IPS-15b (cell line): ENCODE measurements at regions not wholly inside any gene's neighbourhood (a gene's known extent, or its start where the extent isn't known, plus 50 kb on each side); places are given as distances from the start of the nearest gene placed in this dataset.

ENCODE experiments used
- H3K27me3 ChIP-seq: one replicate; pipeline ENCODE4 v1.6.1; 2013; ENCODE audit warnings: low read length; ENCODE audit not compliant: control insufficient read depth, insufficient read depth
- H3K36me3 ChIP-seq: one replicate; pipeline ENCODE4 v1.6.1; 2013; ENCODE audit warnings: low read length; ENCODE audit not compliant: control insufficient read depth, insufficient read depth
- H3K4me1 ChIP-seq: one replicate; pipeline ENCODE4 v1.6.1; 2013; ENCODE audit warnings: mild to moderate bottlenecking, low read length; ENCODE audit not compliant: control insufficient read depth, insufficient read depth
- H3K4me3 ChIP-seq: one replicate; pipeline ENCODE4 v1.5.1; 2013; ENCODE audit warnings: low read depth, low read length
- H3K9ac ChIP-seq: one replicate; pipeline ENCODE4 v1.6.1; 2013; ENCODE audit warnings: low read depth, mild to moderate bottlenecking, low read length
- H3K9me3 ChIP-seq: one replicate; pipeline ENCODE4 v1.6.1; 2013; ENCODE audit warnings: mild to moderate bottlenecking, low read length; ENCODE audit not compliant: control insufficient read depth, insufficient read depth

GRCh38 chr4:64882311-64883086, 473.2 kb upstream of the TECRL start:
- no peaks in the 10 kb centered on the region for H3K36me3 ChIP-seq
- H3K27me3 ChIP-seq = no peaks in the 10 kb centered on the region
- no peak overlapping the region for H3K9ac ChIP-seq
- no peak overlapping the region for H3K4me3 ChIP-seq
- H3K9me3 ChIP-seq = no peaks in the 10 kb centered on the region
- H3K4me1 ChIP-seq = no peaks in the 10 kb centered on the region

- Histone ChIP-seq H3K36me3 (no peaks in the 10 kb centered on the region), H3K4me3 (no peak overlapping the region), H3K9ac (no peak overlapping the region), H3K27me3 (no peaks in the 10 kb centered on the region), H3K4me1 (no peaks in the 10 kb centered on the region), H3K9me3 (no peaks in the 10 kb centered on the region)
These were observed 471.3 kb upstream of the TECRL start for GRCh38 chr4:64880557-64880956.

- no peak overlapping the region for H3K9ac ChIP-seq
- no peaks in the 10 kb centered on the region for H3K27me3 ChIP-seq
- no peaks in the 10 kb centered on the region for H3K4me1 ChIP-seq
- no peaks in the 10 kb centered on the region for H3K9me3 ChIP-seq
- H3K36me3 ChIP-seq = no peaks in the 10 kb centered on the region
- H3K4me3 ChIP-seq = no peak overlapping the region
These were observed 466.8 kb upstream of the TECRL start for GRCh38 chr4:64876021-64876420.

- no peak overlapping the region for H3K4me3 ChIP-seq
- H3K36me3 ChIP-seq = no peaks in the 10 kb centered on the region
- no peak overlapping the region for H3K9ac ChIP-seq
- no peaks in the 10 kb centered on the region for H3K4me1 ChIP-seq
- H3K27me3 ChIP-seq = no peaks in the 10 kb centered on the region
- no peaks in the 10 kb centered on the region for H3K9me3 ChIP-seq
These were observed 461.3 kb upstream of the TECRL start for GRCh38 chr4:64870558-64870957.

GRCh38 chr4:64857815-64858214, 448.6 kb upstream of the TECRL start:
- no peaks in the 10 kb centered on the region for H3K9me3 ChIP-seq
- H3K4me3 ChIP-seq = no peak overlapping the region
- no peaks in the 10 kb centered on the region for H3K36me3 ChIP-seq
- no peaks in the 10 kb centered on the region for H3K27me3 ChIP-seq
- peaks cover 5% of the 10 kb centered on the region for H3K4me1 ChIP-seq
- no peak overlapping the region for H3K9ac ChIP-seq

- H3K4me3 ChIP-seq = no peak overlapping the region
- no peaks in the 10 kb centered on the region for H3K9me3 ChIP-seq
- H3K27me3 ChIP-seq = no peaks in the 10 kb centered on the region
- peaks cover 5% of the 10 kb centered on the region for H3K4me1 ChIP-seq
- no peaks in the 10 kb centered on the region for H3K36me3 ChIP-seq
- no peak overlapping the region for H3K9ac ChIP-seq
These were observed 447.9 kb upstream of the TECRL start for GRCh38 chr4:64857198-64857597.

GRCh38 chr4:64846417-64846816, 437.2 kb upstream of the TECRL start:
- Histone ChIP-seq H3K36me3 (no peaks in the 10 kb centered on the region), H3K9ac (no peak overlapping the region), H3K9me3 (no peaks in the 10 kb centered on the region), H3K4me1 (no peaks in the 10 kb centered on the region), H3K27me3 (no peaks in the 10 kb centered on the region), H3K4me3 (no peak overlapping the region)

- Histone ChIP-seq H3K9ac (no peak overlapping the region), H3K4me3 (no peak overlapping the region), H3K36me3 (no peaks in the 10 kb centered on the region), H3K27me3 (no peaks in the 10 kb centered on the region), H3K9me3 (no peaks in the 10 kb centered on the region), H3K4me1 (no peaks in the 10 kb centered on the region)
These were observed 420.5 kb upstream of the TECRL start for GRCh38 chr4:64829749-64830148.

- H3K9me3 ChIP-seq = no peaks in the 10 kb centered on the region
- no peaks in the 10 kb centered on the region for H3K4me1 ChIP-seq
- no peak overlapping the region for H3K9ac ChIP-seq
These were observed 415.3 kb upstream of the TECRL start for GRCh38 chr4:64824591-64824990.

GRCh38 chr4:64822405-64822804, 413.2 kb upstream of the TECRL start:
- Histone ChIP-seq H3K9ac (no peak overlapping the region), H3K36me3 (no peaks in the 10 kb centered on the region), H3K9me3 (no peaks in the 10 kb centered on the region), H3K4me3 (no peak overlapping the region), H3K27me3 (no peaks in the 10 kb centered on the region), H3K4me1 (no peaks in the 10 kb centered on the region)

More at GRCh38 chr4:64824591-64824990, 415.3 kb upstream of the TECRL start:
- Histone ChIP-seq H3K36me3 (no peaks in the 10 kb centered on the region), H3K4me3 (no peak overlapping the region), H3K27me3 (no peaks in the 10 kb centered on the region)

- Histone ChIP-seq H3K36me3 (no peaks in the 10 kb centered on the region), H3K9me3 (no peaks in the 10 kb centered on the region), H3K4me1 (no peaks in the 10 kb centered on the region), H3K27me3 (no peaks in the 10 kb centered on the region), H3K9ac (no peak overlapping the region), H3K4me3 (no peak overlapping the region)
These were observed 412.1 kb upstream of the TECRL start for GRCh38 chr4:64821219-64821976.

- no peaks in the 10 kb centered on the region for H3K4me1 ChIP-seq
- no peaks in the 10 kb centered on the region for H3K27me3 ChIP-seq
- no peaks in the 10 kb centered on the region for H3K36me3 ChIP-seq
- H3K4me3 ChIP-seq = no peak overlapping the region
- no peaks in the 10 kb centered on the region for H3K9me3 ChIP-seq
- no peak overlapping the region for H3K9ac ChIP-seq
These were observed 405.4 kb upstream of the TECRL start for GRCh38 chr4:64814616-64815015.
